Peyer's patch (tissue), 4 donors: ENCODE measurements at regions not wholly inside any gene's neighbourhood (a gene's known extent, or its start where the extent isn't known, plus 50 kb on each side); places are given as distances from the start of the nearest gene placed in this dataset.

Experiments
- CTCF ChIP-seq, 6 experiments: fragments of 450-650 bp in 4 of 6; fragments of 200-600 bp in 2 of 6; sonication (generic) in 1 of 6; IDR thresholded peaks; one replicate each; pipeline ENCODE4 v1.5.1; 2017 to 2019; ENCODE audit warnings: antibody characterized with exemption in 6 of 6, mild to moderate bottlenecking in 3 of 6, moderate library complexity in 1 of 6
- POLR2A ChIP-seq, 2 donors: fragments of 450-650 bp; IDR thresholded peaks; one replicate each; pipeline ENCODE4 v1.5.1; 2017; ENCODE audit warnings: antibody characterized with exemption in 2 of 2, mild to moderate bottlenecking in 2 of 2, moderate library complexity in 2 of 2

DNA sequence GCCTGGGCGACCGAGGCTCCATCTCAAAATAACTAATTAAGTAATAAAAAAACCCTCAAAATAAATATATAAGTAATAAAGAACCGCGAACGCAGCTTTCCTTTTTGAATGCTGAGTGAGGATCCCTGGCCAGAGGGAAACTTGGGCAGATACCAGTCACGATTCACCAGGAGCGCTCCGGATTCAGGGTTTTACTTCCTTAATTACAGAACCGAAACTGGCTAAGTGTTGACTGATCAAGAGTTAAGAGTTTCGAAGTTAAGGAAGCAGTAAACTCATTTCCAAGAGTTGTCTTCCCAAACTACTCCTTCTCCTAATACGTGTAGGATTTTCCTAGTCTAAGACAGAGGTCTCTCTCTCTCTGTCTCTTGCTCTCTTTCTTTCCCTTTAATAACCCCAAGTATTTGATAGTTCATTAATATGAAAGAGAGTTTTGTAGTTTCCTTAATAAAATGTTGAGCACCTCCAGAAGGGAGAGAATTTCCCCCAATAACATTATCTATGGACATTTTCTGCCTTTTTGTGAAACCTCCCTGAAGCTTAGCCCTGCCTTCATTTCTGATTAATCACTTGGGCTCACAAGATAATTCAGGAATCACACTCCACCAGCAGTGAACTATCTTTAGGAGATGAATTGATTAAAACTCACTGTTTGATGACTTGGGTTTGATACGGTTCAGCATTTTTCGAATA, 61.4 kb upstream of the ZNF217 start:
- TF ChIP-seq CTCF (IDR thresholded peaks at IDR 0.05) = no peak
- TF ChIP-seq POLR2A (IDR thresholded peaks at IDR 0.05) = no peak
